ENCODE measurements at regions not wholly inside any gene's neighbourhood (a gene's known extent, or its start where the extent isn't known, plus 50 kb on each side); places are given as distances from the start of the nearest gene placed in this dataset.
A peak's percentile ranks its signal among the peaks of the same experiment; 100 is the strongest.

- Mint-ChIP-seq H3K4me1 (no peaks in the 10 kb centered on the region), H3K36me3 (no peaks in the 10 kb centered on the region), H3K4me3 (no peak overlapping the region), H3K27me3 (peaks cover 22% of the 10 kb centered on the region), H3K9me3 (no peaks in the 10 kb centered on the region), H3K27ac (no peak overlapping the region)
- DNase-seq (ENCODE audit: low spot score in 2 of 2) (no peak), ATAC-seq (ENCODE audit: low read depth) (no peak)
Observed at GRCh38 chr1:181396171-181396670, 87.1 kb upstream of the CACNA1E start.

DNA sequence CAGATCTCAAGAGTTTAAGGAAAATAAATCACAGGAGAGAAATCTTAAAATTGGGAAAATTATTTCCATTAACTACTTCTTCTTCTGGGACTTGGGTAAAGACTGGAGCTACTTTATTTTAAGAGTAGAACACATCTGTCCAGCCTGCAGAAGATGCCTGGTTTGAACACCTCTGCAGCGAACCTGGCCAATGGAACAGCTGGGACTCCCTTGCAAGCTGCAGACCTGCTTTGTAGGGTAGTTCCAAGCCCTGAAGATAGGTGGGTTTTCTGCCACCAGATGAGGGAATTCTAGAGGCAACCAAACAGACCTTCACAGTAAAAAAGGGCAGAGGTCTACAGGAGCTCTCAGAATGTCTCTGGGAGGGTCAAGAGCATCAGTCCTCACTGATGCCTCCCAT is 86.5 kb upstream of the CACNA1E start:
- no peaks in the 10 kb centered on the region for H3K9me3 Mint-ChIP-seq
- ATAC-seq (ENCODE audit: low read depth) (no peak), DNase-seq (ENCODE audit: low spot score in 2 of 2) (no peak)
- no peak overlapping the region for H3K27ac Mint-ChIP-seq
- H3K36me3 Mint-ChIP-seq = no peaks in the 10 kb centered on the region
- no peak overlapping the region for H3K4me3 Mint-ChIP-seq
- peaks cover 20% of the 10 kb centered on the region for H3K27me3 Mint-ChIP-seq
- no peaks in the 10 kb centered on the region for H3K4me1 Mint-ChIP-seq

- no peak overlapping the region for H3K4me3 Mint-ChIP-seq
- no peak for DNase-seq (ENCODE audit: low spot score in 2 of 2)
- no peak for ATAC-seq (ENCODE audit: low read depth)
- no peak overlapping the region for H3K27ac Mint-ChIP-seq
- peaks cover 12% of the 10 kb centered on the region for H3K27me3 Mint-ChIP-seq
- no peaks in the 10 kb centered on the region for H3K9me3 Mint-ChIP-seq
- no peaks in the 10 kb centered on the region for H3K4me1 Mint-ChIP-seq
- no peaks in the 10 kb centered on the region for H3K36me3 Mint-ChIP-seq
Observed at GRCh38 chr1:181397845-181398244, 85.5 kb upstream of the CACNA1E start.

DNA sequence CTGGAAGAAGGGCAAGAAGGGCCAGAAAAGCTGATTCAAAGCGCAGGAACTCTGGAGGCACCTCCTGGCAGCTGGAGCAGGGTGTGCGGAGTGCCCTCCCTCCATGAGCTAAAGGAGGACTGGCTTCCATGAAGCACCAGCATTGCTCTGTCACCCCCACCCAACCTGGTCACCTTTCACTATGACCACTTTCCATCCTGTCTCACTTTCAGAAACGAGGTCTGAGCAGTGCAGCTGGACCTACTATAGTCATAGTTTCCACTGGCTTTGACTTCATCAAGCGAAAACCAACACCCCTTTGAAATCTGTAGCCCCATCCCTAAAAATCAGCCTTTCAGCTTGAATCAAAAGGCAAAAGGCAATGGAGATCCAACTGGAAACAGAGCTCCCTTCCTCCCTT is 84.8 kb upstream of the CACNA1E start:
- no peak overlapping the region for H3K27ac Mint-ChIP-seq
- H3K4me3 Mint-ChIP-seq = no peak overlapping the region
- H3K4me1 Mint-ChIP-seq = no peaks in the 10 kb centered on the region
- H3K9me3 Mint-ChIP-seq = no peaks in the 10 kb centered on the region
- H3K36me3 Mint-ChIP-seq = no peaks in the 10 kb centered on the region
- no peak for DNase-seq (ENCODE audit: low spot score in 2 of 2)
- H3K27me3 Mint-ChIP-seq = peaks cover 11% of the 10 kb centered on the region
- no peak for ATAC-seq (ENCODE audit: low read depth)

DNA sequence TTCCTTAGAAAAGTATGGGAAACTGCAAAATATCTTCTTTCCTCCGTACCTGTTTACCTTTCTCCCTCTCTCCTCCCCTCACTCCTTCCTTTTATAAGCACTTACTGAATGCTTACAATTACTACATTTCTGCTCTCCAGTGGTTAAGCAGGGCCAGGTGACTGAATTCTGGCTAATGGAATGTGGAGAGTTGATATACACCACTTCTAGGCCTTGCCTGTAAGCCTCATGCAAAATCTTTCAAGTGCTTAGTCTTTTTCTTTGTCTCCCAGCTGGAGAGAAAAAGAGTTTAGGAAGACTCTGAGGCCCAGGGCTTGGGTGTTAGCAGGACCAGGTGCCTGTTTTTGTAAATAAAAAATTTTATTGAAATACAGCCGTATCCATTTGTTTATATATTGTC is 77.7 kb upstream of the CACNA1E start:
- no peaks in the 10 kb centered on the region for H3K36me3 Mint-ChIP-seq
- peaks cover 18% of the 10 kb centered on the region for H3K27me3 Mint-ChIP-seq
- DNase-seq (ENCODE audit: low spot score in 2 of 2) (no peak), ATAC-seq (ENCODE audit: low read depth) (no peak)
- H3K9me3 Mint-ChIP-seq = no peaks in the 10 kb centered on the region
- H3K4me3 Mint-ChIP-seq = no peak overlapping the region
- H3K4me1 Mint-ChIP-seq = no peaks in the 10 kb centered on the region
- no peak overlapping the region for H3K27ac Mint-ChIP-seq

DNA sequence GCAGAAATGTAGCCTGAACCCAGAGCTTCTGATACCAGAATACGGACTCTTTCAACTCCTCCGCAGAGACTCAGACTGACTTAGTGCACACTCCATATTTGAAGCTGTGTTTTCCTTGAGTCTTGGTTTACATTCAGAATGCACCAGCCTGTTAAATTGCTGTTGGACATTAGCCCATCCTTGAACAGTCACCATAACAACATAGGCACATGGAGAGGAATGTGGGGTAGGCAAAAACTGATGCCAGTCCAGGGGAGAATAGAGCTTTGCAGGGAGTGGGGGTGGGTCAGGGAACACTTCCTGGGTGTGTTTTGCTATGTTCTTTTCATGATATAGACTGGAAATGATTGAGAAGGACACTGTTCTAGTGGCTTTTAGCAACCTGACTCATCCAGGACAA is 76.3 kb upstream of the CACNA1E start:
- Mint-ChIP-seq H3K27ac (no peak overlapping the region), H3K9me3 (no peaks in the 10 kb centered on the region), H3K36me3 (no peaks in the 10 kb centered on the region), H3K27me3 (peaks cover 13% of the 10 kb centered on the region), H3K4me1 (no peaks in the 10 kb centered on the region), H3K4me3 (no peak overlapping the region)
- ATAC-seq (ENCODE audit: low read depth) (no peak), DNase-seq (ENCODE audit: low spot score in 2 of 2) (no peak)

DNA sequence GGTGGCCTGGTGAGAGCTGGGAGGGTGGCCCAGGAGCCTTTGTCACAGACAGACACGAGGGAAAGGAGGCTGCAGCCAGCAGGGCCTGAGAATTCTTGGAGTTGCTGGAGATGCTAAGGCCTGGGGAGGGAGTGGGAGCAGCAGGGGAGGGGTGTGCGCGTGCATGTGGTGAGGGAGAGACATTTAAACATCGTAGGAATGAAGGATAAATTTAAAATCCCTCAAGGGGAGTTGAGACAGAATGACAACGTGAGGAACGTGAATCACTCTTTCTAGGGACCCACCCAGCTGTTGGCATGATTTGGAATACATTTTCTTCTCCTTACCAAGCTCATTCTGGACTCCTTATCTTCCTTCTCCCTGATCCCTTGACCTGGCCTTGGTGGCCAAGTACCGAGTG is 73.3 kb upstream of the CACNA1E start:
- H3K27ac Mint-ChIP-seq = no peak overlapping the region
- H3K36me3 Mint-ChIP-seq = no peaks in the 10 kb centered on the region

GRCh38 chr1:181412746-181413145 is 70.6 kb upstream of the CACNA1E start:
- no peak overlapping the region for H3K4me3 Mint-ChIP-seq
- peaks cover 3% of the 10 kb centered on the region for H3K9me3 Mint-ChIP-seq

More for the DNA sequence above, 73.3 kb upstream of the CACNA1E start:
- no peak for ATAC-seq (ENCODE audit: low read depth)
- Mint-ChIP-seq H3K4me1 (no peaks in the 10 kb centered on the region), H3K27me3 (peaks cover 13% of the 10 kb centered on the region), H3K4me3 (no peak overlapping the region), H3K9me3 (no peaks in the 10 kb centered on the region)
- no peak for DNase-seq (ENCODE audit: low spot score in 2 of 2)

GRCh38 chr1:181413195-181413815 is 70.0 kb upstream of the CACNA1E start:
- no peak overlapping the region for H3K27ac Mint-ChIP-seq
- no peaks in the 10 kb centered on the region for H3K36me3 Mint-ChIP-seq
- no peak overlapping the region for H3K4me3 Mint-ChIP-seq
- DNase-seq (ENCODE audit: low spot score in 2 of 2) (no peak), ATAC-seq (ENCODE audit: low read depth) (no peak)
- peaks cover 3% of the 10 kb centered on the region for H3K9me3 Mint-ChIP-seq
- peaks cover 9% of the 10 kb centered on the region for H3K27me3 Mint-ChIP-seq
- no peaks in the 10 kb centered on the region for H3K4me1 Mint-ChIP-seq

More at GRCh38 chr1:181412746-181413145, 70.6 kb upstream of the CACNA1E start:
- no peaks in the 10 kb centered on the region for H3K4me1 Mint-ChIP-seq
- ATAC-seq (ENCODE audit: low read depth) (no peak), DNase-seq (ENCODE audit: low spot score in 2 of 2) (no peak)
- no peaks in the 10 kb centered on the region for H3K36me3 Mint-ChIP-seq
- no peak overlapping the region for H3K27ac Mint-ChIP-seq
- H3K27me3 Mint-ChIP-seq = peaks cover 13% of the 10 kb centered on the region

GRCh38 chr1:181413836-181414235 is 69.5 kb upstream of the CACNA1E start:
- Mint-ChIP-seq H3K27me3 (peaks cover 9% of the 10 kb centered on the region), H3K27ac (no peak overlapping the region), H3K4me1 (no peaks in the 10 kb centered on the region), H3K9me3 (peaks cover 3% of the 10 kb centered on the region), H3K4me3 (no peak overlapping the region), H3K36me3 (no peaks in the 10 kb centered on the region)
- no peak for DNase-seq (ENCODE audit: low spot score in 2 of 2)
- no peak for ATAC-seq (ENCODE audit: low read depth)

GRCh38 chr1:181416268-181416860 is 67.0 kb upstream of the CACNA1E start:
- H3K4me3 Mint-ChIP-seq = no peak overlapping the region
- no peak for ATAC-seq (ENCODE audit: low read depth)
- no peaks in the 10 kb centered on the region for H3K4me1 Mint-ChIP-seq
- H3K27ac Mint-ChIP-seq = no peak overlapping the region
- peaks cover 3% of the 10 kb centered on the region for H3K9me3 Mint-ChIP-seq
- H3K27me3 Mint-ChIP-seq = peaks cover 2% of the 10 kb centered on the region
- H3K36me3 Mint-ChIP-seq = no peaks in the 10 kb centered on the region
- DNase-seq (ENCODE audit: low spot score in 2 of 2) = no peak

GRCh38 chr1:181417915-181418314 is 65.4 kb upstream of the CACNA1E start:
- Mint-ChIP-seq H3K4me3 (no peak overlapping the region), H3K27ac (no peak overlapping the region), H3K9me3 (peaks cover 3% of the 10 kb centered on the region), H3K36me3 (no peaks in the 10 kb centered on the region), H3K4me1 (no peaks in the 10 kb centered on the region), H3K27me3 (peaks cover 2% of the 10 kb centered on the region)
- ATAC-seq (ENCODE audit: low read depth) = no peak
- DNase-seq (ENCODE audit: low spot score in 2 of 2) = no peak

DNA sequence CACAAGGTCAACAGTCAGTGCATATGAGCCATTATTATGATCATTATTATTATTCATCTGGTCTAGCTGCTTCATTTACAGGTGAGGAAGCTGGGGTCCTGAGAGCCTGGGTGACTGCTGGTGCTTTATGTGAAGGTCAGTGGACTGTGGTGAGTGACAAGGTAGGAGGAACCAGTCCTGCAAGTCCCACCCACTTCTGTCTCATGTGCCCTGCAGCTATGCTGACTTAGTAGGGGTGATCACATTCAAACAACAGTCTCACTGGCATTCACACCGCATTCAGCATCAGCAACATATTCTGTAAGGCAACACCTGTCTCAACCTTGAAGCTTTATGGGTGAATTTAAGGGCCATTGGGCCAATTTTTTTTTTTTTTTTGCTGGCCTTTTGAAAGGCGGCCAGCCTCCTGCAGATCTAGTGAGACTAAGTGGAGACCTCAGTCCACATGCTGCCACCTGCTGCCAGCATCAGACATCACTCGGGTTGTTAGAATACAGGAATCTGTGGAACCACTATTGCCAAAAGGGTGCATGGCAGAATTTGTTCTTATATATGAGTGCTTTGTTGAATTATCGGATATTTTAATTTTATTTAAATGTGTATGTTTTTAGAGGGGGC is 59.9 kb upstream of the CACNA1E start:
- H3K36me3 Mint-ChIP-seq = peaks cover 6% of the 10 kb centered on the region
- H3K9me3 Mint-ChIP-seq = peaks cover 13% of the 10 kb centered on the region
- ATAC-seq (ENCODE audit: low read depth) (no peak), DNase-seq (ENCODE audit: low spot score in 2 of 2) (no peak)
- no peak overlapping the region for H3K4me3 Mint-ChIP-seq
- H3K4me1 Mint-ChIP-seq = peaks cover 9% of the 10 kb centered on the region
- H3K27me3 Mint-ChIP-seq = peaks cover 29% of the 10 kb centered on the region
- H3K27ac Mint-ChIP-seq = no peak overlapping the region

- H3K4me1 Mint-ChIP-seq = peaks cover 9% of the 10 kb centered on the region
- ATAC-seq (ENCODE audit: low read depth) (no peak), DNase-seq (ENCODE audit: low spot score in 2 of 2) (peak; percentile 21 to 42)
- no peak overlapping the region for H3K27ac Mint-ChIP-seq
- peaks cover 32% of the 10 kb centered on the region for H3K27me3 Mint-ChIP-seq
- H3K36me3 Mint-ChIP-seq = peaks cover 6% of the 10 kb centered on the region
- peaks cover 13% of the 10 kb centered on the region for H3K9me3 Mint-ChIP-seq
- H3K4me3 Mint-ChIP-seq = no peak overlapping the region
Observed at GRCh38 chr1:181424786-181425403, 58.4 kb upstream of the CACNA1E start.

All from memory B cell (primary cell).